ENCODE measurements at regions not wholly inside any gene's neighbourhood (a gene's known extent, or its start where the extent isn't known, plus 50 kb on each side); places are given as distances from the start of the nearest gene placed in this dataset.

- DNase-seq (ENCODE audit: low read depth in 1 of 2, low spot score in 1 of 2) (no peak), FAIRE-seq (no peak), ATAC-seq (no peak)
- Histone ChIP-seq H3K4me2 (no peak overlapping the region), H3K9me3 (no peaks in the 10 kb centered on the region), H3K27ac (no peak overlapping the region), H3K4me3 (no peak overlapping the region), H3K4me1 (no peaks in the 10 kb centered on the region)
- TF ChIP-seq MAZ (IDR thresholded peaks at IDR 0.05; ENCODE audit: borderline replicate concordance, low read depth, low read length) (no peak), SMC3 (IDR thresholded peaks at IDR 0.05) (no peak), RFX5 (IDR thresholded peaks at IDR 0.05) (no peak), RAD21 (conservative IDR thresholded peaks at IDR 0.05 in 1 of 2, IDR thresholded peaks at IDR 0.05 in 1 of 2) (no peak), TFCP2L1 (CRISPR knock-in tag; IDR thresholded peaks at IDR 0.05) (no peak), RCOR1 (IDR thresholded peaks at IDR 0.05; ENCODE audit: low read depth, low read length) (no peak)
- ChIA-PET POLR2A (no interaction called here), CTCF (no interaction called here)
- 15% methylated on average over 1 of the region's 1 CpG for WGBS (ENCODE audit: missing lambda C conversion rate)
Observed at GRCh38 chr1:194252199-194252598, 1065.8 kb upstream of the B3GALT2 start.

GRCh38 chr1:194241215-194241614 is 1054.8 kb upstream of the B3GALT2 start:
- ChIA-PET CTCF (no interaction called here), POLR2A (no interaction called here)
- 30% methylated on average over 1 of the region's 1 CpG for WGBS (ENCODE audit: missing lambda C conversion rate)
- Histone ChIP-seq H3K4me2 (no peak overlapping the region), H3K4me3 (no peak overlapping the region), H3K27ac (no peak overlapping the region), H3K4me1 (no peaks in the 10 kb centered on the region), H3K9me3 (no peaks in the 10 kb centered on the region)
- TF ChIP-seq HOXA7 (CRISPR knock-in tag; IDR thresholded peaks at IDR 0.05) (no peak), SREBF2 (IDR thresholded peaks at IDR 0.05) (no peak), NFE2L2 (conservative IDR thresholded peaks at IDR 0.05; ENCODE audit: low read length) (no peak)
- FAIRE-seq, result no peak
- no peak for DNase-seq (ENCODE audit: low read depth in 1 of 2, low spot score in 1 of 2)
- ATAC-seq, result no peak

- FAIRE-seq (no peak), DNase-seq (ENCODE audit: low read depth in 1 of 2, low spot score in 1 of 2) (peak; percentile 3 to 8), ATAC-seq (no peak)
- ChIA-PET CTCF (no interaction called here), POLR2A (no interaction called here)
- no peak for TF ChIP-seq NR3C1 (IDR thresholded peaks at IDR 0.05)
- no peak for TF ChIP-seq SMC3 (IDR thresholded peaks at IDR 0.05)
- TF ChIP-seq FOSB (CRISPR knock-in tag; IDR thresholded peaks at IDR 0.05), result no peak
- no peak for TF ChIP-seq FOSL2 (IDR thresholded peaks at IDR 0.05)
- TF ChIP-seq FOSL2 (CRISPR knock-in tag; IDR thresholded peaks at IDR 0.05), result 0 out of 2 replicates have a peak, but pooled peaks have one; percentile 12
- peak; percentile 27; the same call in 1 of the 2 replicates for TF ChIP-seq JUNB (IDR thresholded peaks at IDR 0.05)
- TF ChIP-seq MAFK (IDR thresholded peaks at IDR 0.05; ENCODE audit: partially characterized antibody), result no peak
- H3K9me3 ChIP-seq, result no peaks in the 10 kb centered on the region
- 4% methylated on average over 2 of the region's 2 CpGs for WGBS (ENCODE audit: missing lambda C conversion rate)
- H3K4me3 ChIP-seq, result no peak overlapping the region
- peaks cover 13% of the 10 kb centered on the region; the same call in 2 of the 3 replicates for H3K4me1 ChIP-seq
- peak overlapping the region; percentile 36 for H3K4me2 ChIP-seq
- no peak overlapping the region for H3K27ac ChIP-seq
Observed at GRCh38 chr1:194233069-194233468, 1046.7 kb upstream of the B3GALT2 start.

- Histone ChIP-seq H3K27ac (no peak overlapping the region), H3K4me1 (peaks cover 13% of the 10 kb centered on the region; the same call in 2 of the 3 replicates), H3K4me2 (no peak overlapping the region), H3K9me3 (no peaks in the 10 kb centered on the region), H3K4me3 (no peak overlapping the region)
- CTCF ChIA-PET, result no interaction called here
- no peak for FAIRE-seq
- POLR2A ChIA-PET, result no interaction called here
- WGBS (ENCODE audit: missing lambda C conversion rate), result 22% methylated on average over 2 of the region's 4 CpGs
- ATAC-seq, result no peak
- TF ChIP-seq, protein P1, sequence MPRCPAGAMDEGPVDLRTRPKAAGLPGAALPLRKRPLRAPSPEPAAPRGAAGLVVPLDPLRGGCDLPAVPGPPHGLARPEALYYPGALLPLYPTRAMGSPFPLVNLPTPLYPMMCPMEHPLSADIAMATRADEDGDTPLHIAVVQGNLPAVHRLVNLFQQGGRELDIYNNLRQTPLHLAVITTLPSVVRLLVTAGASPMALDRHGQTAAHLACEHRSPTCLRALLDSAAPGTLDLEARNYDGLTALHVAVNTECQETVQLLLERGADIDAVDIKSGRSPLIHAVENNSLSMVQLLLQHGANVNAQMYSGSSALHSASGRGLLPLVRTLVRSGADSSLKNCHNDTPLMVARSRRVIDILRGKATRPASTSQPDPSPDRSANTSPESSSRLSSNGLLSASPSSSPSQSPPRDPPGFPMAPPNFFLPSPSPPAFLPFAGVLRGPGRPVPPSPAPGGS (IDR thresholded peaks at IDR 0.05), result no peak
- no peak for TF ChIP-seq SREBF2 (IDR thresholded peaks at IDR 0.05)
- TF ChIP-seq ZSCAN20 (CRISPR knock-in tag; IDR thresholded peaks at IDR 0.05), result no peak
- TF ChIP-seq FOSL2 (IDR thresholded peaks at IDR 0.05), result no peak
- TF ChIP-seq FOSL2 (CRISPR knock-in tag; IDR thresholded peaks at IDR 0.05), result no peak
- no peak for TF ChIP-seq RNF2 (IDR thresholded peaks at IDR 0.05; ENCODE audit: borderline replicate concordance, low read depth)
- no peak for TF ChIP-seq HDAC2 (IDR thresholded peaks at IDR 0.05)
- no peak for TF ChIP-seq HOXB13 (CRISPR knock-in tag; IDR thresholded peaks at IDR 0.05; ENCODE audit: low read depth)
- TF ChIP-seq, protein P2, sequence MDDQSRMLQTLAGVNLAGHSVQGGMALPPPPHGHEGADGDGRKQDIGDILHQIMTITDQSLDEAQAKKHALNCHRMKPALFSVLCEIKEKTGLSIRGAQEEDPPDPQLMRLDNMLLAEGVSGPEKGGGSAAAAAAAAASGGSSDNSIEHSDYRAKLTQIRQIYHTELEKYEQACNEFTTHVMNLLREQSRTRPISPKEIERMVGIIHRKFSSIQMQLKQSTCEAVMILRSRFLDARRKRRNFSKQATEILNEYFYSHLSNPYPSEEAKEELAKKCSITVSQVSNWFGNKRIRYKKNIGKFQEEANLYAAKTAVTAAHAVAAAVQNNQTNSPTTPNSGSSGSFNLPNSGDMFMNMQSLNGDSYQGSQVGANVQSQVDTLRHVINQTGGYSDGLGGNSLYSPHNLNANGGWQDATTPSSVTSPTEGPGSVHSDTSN (IDR thresholded peaks at IDR 0.05), result no peak
- TF ChIP-seq MAFK (IDR thresholded peaks at IDR 0.05; ENCODE audit: partially characterized antibody), result no peak
- no peak for TF ChIP-seq POLR2A (IDR thresholded peaks at IDR 0.05; ENCODE audit: low read length)
- no peak for TF ChIP-seq NFE2L2 (conservative IDR thresholded peaks at IDR 0.05; ENCODE audit: low read length)
- no peak for TF ChIP-seq MAZ (IDR thresholded peaks at IDR 0.05; ENCODE audit: borderline replicate concordance, low read depth, low read length)
- TF ChIP-seq RCOR1 (IDR thresholded peaks at IDR 0.05; ENCODE audit: low read depth, low read length), result no peak
- TF ChIP-seq, protein P3, sequence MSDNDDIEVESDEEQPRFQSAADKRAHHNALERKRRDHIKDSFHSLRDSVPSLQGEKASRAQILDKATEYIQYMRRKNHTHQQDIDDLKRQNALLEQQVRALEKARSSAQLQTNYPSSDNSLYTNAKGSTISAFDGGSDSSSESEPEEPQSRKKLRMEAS (IDR thresholded peaks at IDR 0.05), result no peak
- no peak for TF ChIP-seq EHMT2 (IDR thresholded peaks at IDR 0.05; ENCODE audit: low read depth)
- TF ChIP-seq TFCP2L1 (CRISPR knock-in tag; IDR thresholded peaks at IDR 0.05), result no peak
- DNase-seq (ENCODE audit: low read depth in 1 of 2, low spot score in 1 of 2), result no peak
Observed at GRCh38 chr1:194230351-194231144, 1044.1 kb upstream of the B3GALT2 start.

Data from A549 (cell line).